ENCODE measurements at regions not wholly inside any gene's neighbourhood (a gene's known extent, or its start where the extent isn't known, plus 50 kb on each side); places are given as distances from the start of the nearest gene placed in this dataset.

- peaks cover 21% of the 10 kb centered on the region for H3K27me3 Mint-ChIP-seq (ENCODE audit: insufficient read depth, unreplicated experiment)
- H3K4me1 ChIP-seq, result no peaks in the 10 kb centered on the region
- intact Hi-C loops (cut with micrococcal nuclease; ENCODE audit: unreplicated experiment), result no loop called here
- BruUV-seq (replicated peaks), result no TSS peak
- H3K4me1 Mint-ChIP-seq (ENCODE audit: low read depth, unreplicated experiment), result no peaks in the 10 kb centered on the region
- POLR2A ChIA-PET, result no interaction called here
- H3K36me3 Mint-ChIP-seq (ENCODE audit: insufficient read depth, unreplicated experiment), result peaks cover 7% of the 10 kb centered on the region
- no peaks in the 10 kb centered on the region for H3K27me3 ChIP-seq (replicated peaks; ENCODE audit: control insufficient read depth, insufficient read depth, low read length)
- no peaks in the 10 kb centered on the region for H3K9me3 ChIP-seq
- peak overlapping the region; percentile 51 for H3K4me3 Mint-ChIP-seq (ENCODE audit: unreplicated experiment)
- no peak overlapping the region for H3K27ac Mint-ChIP-seq (ENCODE audit: unreplicated experiment)
- no peaks in the 10 kb centered on the region for H3K36me3 ChIP-seq (ENCODE audit: control insufficient read depth, insufficient read depth, low read length)
- TF ChIP-seq CTCF (IDR thresholded peaks at IDR 0.05; ENCODE audit: insufficient read depth in 1 of 2, low read depth in 1 of 2, low read length in 1 of 2, severe bottlenecking in 1 of 2, unreplicated experiment in 1 of 2), result no peak
- CTCF ChIA-PET, result no interaction called here
- H3K4me3 ChIP-seq (ENCODE audit: low read depth, low read length), result no peak overlapping the region
- DNase-seq, result no peak
- H3K9me3 Mint-ChIP-seq (ENCODE audit: unreplicated experiment), result no peaks in the 10 kb centered on the region
Measured at GRCh38 chr15:31483053-31483985, 156.7 kb downstream of the KLF13 start.

- Mint-ChIP-seq H3K4me3 (ENCODE audit: unreplicated experiment) (peak overlapping the region; percentile 38), H3K27me3 (ENCODE audit: insufficient read depth, unreplicated experiment) (peaks cover 21% of the 10 kb centered on the region), H3K27ac (ENCODE audit: unreplicated experiment) (no peak overlapping the region), H3K9me3 (ENCODE audit: unreplicated experiment) (no peaks in the 10 kb centered on the region), H3K36me3 (ENCODE audit: insufficient read depth, unreplicated experiment) (peaks cover 11% of the 10 kb centered on the region), H3K4me1 (ENCODE audit: low read depth, unreplicated experiment) (no peaks in the 10 kb centered on the region)
- Histone ChIP-seq H3K9me3 (no peaks in the 10 kb centered on the region), H3K4me3 (ENCODE audit: low read depth, low read length) (no peak overlapping the region), H3K27me3 (replicated peaks; ENCODE audit: control insufficient read depth, insufficient read depth, low read length) (no peaks in the 10 kb centered on the region), H3K36me3 (ENCODE audit: control insufficient read depth, insufficient read depth, low read length) (no peaks in the 10 kb centered on the region), H3K4me1 (no peaks in the 10 kb centered on the region)
- DNase-seq, result no peak
- no TSS peak for BruUV-seq (replicated peaks)
- intact Hi-C loops (cut with micrococcal nuclease; ENCODE audit: unreplicated experiment), result no loop called here
- POLR2A ChIA-PET, result no interaction called here
- no peak for TF ChIP-seq CTCF (IDR thresholded peaks at IDR 0.05; ENCODE audit: insufficient read depth in 1 of 2, low read depth in 1 of 2, low read length in 1 of 2, severe bottlenecking in 1 of 2, unreplicated experiment in 1 of 2)
- CTCF ChIA-PET, result no interaction called here
Measured at GRCh38 chr15:31483986-31484951, 157.6 kb downstream of the KLF13 start.

GRCh38 chr15:31484986-31485385 lies 158.4 kb downstream of the KLF13 start:
- CTCF ChIA-PET, result no interaction called here
- H3K4me3 Mint-ChIP-seq (ENCODE audit: unreplicated experiment), result no peak overlapping the region

More at GRCh38 chr15:31484986-31485385, 158.4 kb downstream of the KLF13 start:
- Histone ChIP-seq H3K4me3 (ENCODE audit: low read depth, low read length) (no peak overlapping the region), H3K4me1 (no peaks in the 10 kb centered on the region), H3K27me3 (replicated peaks; ENCODE audit: control insufficient read depth, insufficient read depth, low read length) (no peaks in the 10 kb centered on the region), H3K36me3 (ENCODE audit: control insufficient read depth, insufficient read depth, low read length) (no peaks in the 10 kb centered on the region), H3K9me3 (no peaks in the 10 kb centered on the region)
- no peak for DNase-seq
- no peaks in the 10 kb centered on the region for H3K9me3 Mint-ChIP-seq (ENCODE audit: unreplicated experiment)
- peaks cover 21% of the 10 kb centered on the region for H3K27me3 Mint-ChIP-seq (ENCODE audit: insufficient read depth, unreplicated experiment)
- intact Hi-C loops (cut with micrococcal nuclease; ENCODE audit: unreplicated experiment), result no loop called here
- POLR2A ChIA-PET, result no interaction called here
- BruUV-seq (replicated peaks), result no TSS peak
- H3K27ac Mint-ChIP-seq (ENCODE audit: unreplicated experiment), result no peak overlapping the region
- no peak for TF ChIP-seq CTCF (IDR thresholded peaks at IDR 0.05; ENCODE audit: insufficient read depth in 1 of 2, low read depth in 1 of 2, low read length in 1 of 2, severe bottlenecking in 1 of 2, unreplicated experiment in 1 of 2)
- peaks cover 11% of the 10 kb centered on the region for H3K36me3 Mint-ChIP-seq (ENCODE audit: insufficient read depth, unreplicated experiment)
- no peaks in the 10 kb centered on the region for H3K4me1 Mint-ChIP-seq (ENCODE audit: low read depth, unreplicated experiment)
